ENCODE measurements at regions not wholly inside any gene's neighbourhood (a gene's known extent, or its start where the extent isn't known, plus 50 kb on each side); places are given as distances from the start of the nearest gene placed in this dataset.

GRCh38 chr12:28107679-28108078 lies 82.6 kb upstream of the CCDC91 start:
- DNase-seq (ENCODE audit: low read depth): peak; percentile 41

GRCh38 chr12:28108599-28108998 lies 81.7 kb upstream of the CCDC91 start:
- peak; percentile 61 for DNase-seq (ENCODE audit: low read depth)

- no peak for DNase-seq (ENCODE audit: low read depth)
Observed at GRCh38 chr12:28110329-28110728, 79.9 kb upstream of the CCDC91 start.

DNA sequence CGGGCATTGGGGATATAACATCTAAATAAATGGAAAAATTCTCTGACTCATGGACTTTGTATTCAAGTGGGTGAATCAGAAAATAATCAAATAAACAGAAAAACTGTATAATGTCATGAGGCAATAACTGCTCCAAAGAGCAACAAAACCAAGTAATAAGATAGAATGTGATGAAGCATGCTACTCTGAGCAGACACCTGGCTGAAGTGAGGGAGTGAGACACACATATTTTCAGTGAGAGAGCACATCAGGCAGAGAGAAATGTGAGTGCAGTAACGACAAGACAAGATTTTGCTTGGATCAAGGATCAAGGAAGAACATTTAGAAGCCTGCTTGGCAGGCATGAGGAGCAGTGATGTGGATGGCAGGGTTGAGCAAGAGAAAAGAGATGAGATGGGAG lies 75.8 kb upstream of the CCDC91 start:
- DNase-seq (ENCODE audit: low read depth): peak; percentile 3

GRCh38 chr12:28121433-28121832 lies 68.8 kb upstream of the CCDC91 start:
- DNase-seq (ENCODE audit: low read depth): no peak

GRCh38 chr12:28121899-28122655 lies 68.2 kb upstream of the CCDC91 start:
- no peak for DNase-seq (ENCODE audit: low read depth)

DNA sequence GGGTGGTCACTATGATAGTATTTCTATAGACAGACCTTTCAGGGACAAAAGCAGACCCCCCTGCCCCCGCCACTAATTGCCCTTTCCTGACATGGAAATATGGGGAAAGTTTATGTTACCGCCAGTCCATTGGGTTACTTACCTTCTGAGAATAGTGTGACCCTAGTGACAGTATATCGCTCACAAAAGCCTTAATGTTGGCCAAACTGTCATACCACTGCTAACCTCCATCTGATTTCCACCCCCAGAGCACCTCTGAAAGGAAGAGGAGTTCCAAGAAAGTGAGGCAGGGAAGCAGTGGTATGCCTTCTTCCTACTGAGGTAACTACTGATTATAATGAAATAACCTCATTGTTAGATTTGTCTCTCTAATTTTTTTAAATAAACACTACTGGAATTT lies 67.5 kb upstream of the CCDC91 start:
- no peak for DNase-seq (ENCODE audit: low read depth)

GRCh38 chr12:28127455-28127854 lies 62.8 kb upstream of the CCDC91 start:
- DNase-seq (ENCODE audit: low read depth): no peak

DNA sequence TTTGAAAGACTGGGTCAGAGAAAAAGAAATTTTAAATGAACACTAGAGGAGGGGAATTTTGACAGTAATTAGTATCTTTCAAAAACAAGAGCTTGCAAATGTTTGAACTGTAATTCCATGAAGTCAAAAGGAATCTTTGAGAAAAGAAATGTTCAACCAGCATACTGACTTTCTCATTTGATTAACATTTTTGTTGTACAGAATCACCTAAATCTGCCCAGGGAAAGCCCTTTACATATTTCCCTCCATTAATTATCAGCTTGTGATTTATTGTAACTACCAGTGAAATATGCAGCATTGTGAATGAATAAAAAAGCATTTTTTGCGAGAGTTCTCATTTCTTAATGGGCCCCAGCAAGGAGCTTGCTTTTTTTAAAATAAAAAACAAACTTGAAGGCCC lies 61.2 kb upstream of the CCDC91 start:
- no peak for DNase-seq (ENCODE audit: low read depth)

DNA sequence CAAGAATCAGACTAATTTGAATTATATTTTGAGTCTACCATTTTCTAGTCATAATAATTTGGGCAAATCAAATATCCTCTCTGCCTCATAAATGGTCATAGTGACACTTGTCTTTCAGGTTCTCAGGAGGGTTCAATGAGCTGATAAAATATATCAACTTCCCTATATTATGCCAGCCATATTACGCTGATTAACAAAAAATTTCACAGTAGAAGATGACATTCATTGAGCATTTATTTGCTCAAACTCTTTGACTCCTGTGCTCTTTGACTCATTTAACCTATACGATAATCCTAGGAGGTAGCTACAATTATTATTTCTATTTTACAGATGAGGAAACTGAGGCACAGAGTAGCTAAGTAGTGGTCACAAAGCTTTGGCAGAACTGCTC lies 60.0 kb upstream of the CCDC91 start:
- DNase-seq (ENCODE audit: low read depth): no peak

GRCh38 chr12:28130625-28131598 lies 59.3 kb upstream of the CCDC91 start:
- DNase-seq (ENCODE audit: low read depth): peak; percentile 94

- no peak for DNase-seq (ENCODE audit: low read depth)
Observed at GRCh38 chr12:28132398-28132797, 57.9 kb upstream of the CCDC91 start.

DNA sequence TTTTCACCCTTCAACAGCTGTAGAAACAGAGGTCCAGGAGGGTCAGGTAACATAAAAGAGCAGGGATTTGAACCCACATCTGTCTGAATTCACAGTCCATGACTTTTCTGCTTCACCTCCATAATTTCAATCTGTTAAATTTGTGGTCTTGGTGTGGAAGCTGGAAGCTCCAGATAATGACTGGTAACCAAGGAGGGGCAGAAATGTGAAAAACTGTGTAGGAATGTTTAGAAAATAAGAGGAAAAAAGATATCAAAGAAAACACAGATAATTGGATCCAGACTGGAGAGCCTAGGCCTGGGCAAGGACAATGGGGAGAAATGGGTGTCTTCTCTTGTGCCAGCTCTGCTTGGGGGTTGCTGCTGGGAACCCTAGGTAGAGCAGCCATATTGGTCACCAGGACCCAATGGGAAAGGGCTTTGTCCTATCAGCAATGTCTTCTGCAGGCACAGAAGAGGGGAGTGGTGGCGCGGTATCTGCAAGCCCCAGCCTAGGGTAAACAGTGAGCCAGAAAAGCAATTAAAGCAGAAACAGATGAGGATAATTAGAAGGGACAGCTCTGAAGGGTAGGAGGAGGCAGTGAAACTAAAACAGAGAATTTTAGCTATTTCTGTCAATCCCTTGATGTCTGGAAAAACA lies 54.3 kb upstream of the CCDC91 start:
- DNase-seq (ENCODE audit: low read depth): no peak

GRCh38 chr12:28137414-28137813 lies 52.8 kb upstream of the CCDC91 start:
- DNase-seq (ENCODE audit: low read depth): no peak

GRCh38 chr12:28140404-28140803 lies 49.9 kb upstream of the CCDC91 start:
- DNase-seq (ENCODE audit: low read depth): no peak
